Chondrocyte (in vitro differentiated cells): ENCODE measurements at regions not wholly inside any gene's neighbourhood (a gene's known extent, or its start where the extent isn't known, plus 50 kb on each side); places are given as distances from the start of the nearest gene placed in this dataset.
"Not testable (repeated sequence)": the region's sequence is repeated elsewhere in the genome, so short reads cannot be mapped to it uniquely, and the experiment has no call there.

Source experiments
- DNase-seq: peaks from one replicate; pipeline ENCODE4 v3.0.0; 2021; ENCODE audit warnings: mixed read lengths, low spot score
- H3K27ac Mint-ChIP-seq: one replicate; pipeline ENCODE4 v1.8.0; 2021; ENCODE audit warnings: mild to moderate bottlenecking, moderate library complexity, mixed read lengths; ENCODE audit not compliant: unreplicated experiment
- H3K27me3 Mint-ChIP-seq: 2 replicates; pipeline ENCODE4 v1.8.0; 2021; ENCODE audit warnings: low read depth, mixed read lengths
- H3K36me3 Mint-ChIP-seq: 2 replicates; pipeline ENCODE4 v1.8.0; 2021; ENCODE audit warnings: low read depth, mixed read lengths
- H3K4me1 Mint-ChIP-seq: 2 replicates; pipeline ENCODE4 v1.8.0; 2021; ENCODE audit warnings: low read depth, mild to moderate bottlenecking, mixed read lengths
- H3K4me3 Mint-ChIP-seq: one replicate; pipeline ENCODE4 v1.8.0; 2021; ENCODE audit warnings: mild to moderate bottlenecking, moderate library complexity, mixed read lengths; ENCODE audit not compliant: unreplicated experiment
- H3K9me3 Mint-ChIP-seq: 2 replicates; pipeline ENCODE4 v1.8.0; 2021; ENCODE audit warnings: low read depth, mixed read lengths
- TF ChIP-seq, protein P1 (sequence below): fragments of 200-600 bp; sonication (generic); IDR thresholded peaks from 2 replicates; pipeline ENCODE4 v1.5.0; 2021; ENCODE audit warnings: antibody characterized with exemption, mild to moderate bottlenecking, moderate library complexity

DNA sequence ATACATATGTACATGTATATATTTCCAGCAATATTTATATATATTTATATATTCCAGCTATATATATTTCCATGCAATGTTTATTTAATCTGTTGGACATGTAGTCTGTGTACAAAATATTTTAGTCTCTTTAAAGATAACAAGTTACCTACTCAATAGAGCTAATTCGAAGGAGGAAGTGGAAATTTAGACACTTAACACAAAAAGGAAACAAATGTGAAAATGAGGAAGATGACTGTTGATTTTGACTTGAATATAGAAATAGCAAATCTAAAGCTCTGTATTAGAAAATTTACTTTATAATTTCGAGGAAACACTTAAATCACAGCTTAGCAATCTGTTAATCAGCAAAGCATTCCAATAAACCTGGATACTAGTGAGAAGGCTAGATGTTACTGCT is 1064.4 kb downstream of the PCDH7 start:
- Mint-ChIP-seq H3K27me3 (no peaks in the 10 kb centered on the region), H3K4me3 (no peak overlapping the region), H3K36me3 (no peaks in the 10 kb centered on the region), H3K4me1 (no peaks in the 10 kb centered on the region), H3K27ac (no peak overlapping the region), H3K9me3 (peaks cover 4% of the 10 kb centered on the region)
- TF ChIP-seq, protein P1, sequence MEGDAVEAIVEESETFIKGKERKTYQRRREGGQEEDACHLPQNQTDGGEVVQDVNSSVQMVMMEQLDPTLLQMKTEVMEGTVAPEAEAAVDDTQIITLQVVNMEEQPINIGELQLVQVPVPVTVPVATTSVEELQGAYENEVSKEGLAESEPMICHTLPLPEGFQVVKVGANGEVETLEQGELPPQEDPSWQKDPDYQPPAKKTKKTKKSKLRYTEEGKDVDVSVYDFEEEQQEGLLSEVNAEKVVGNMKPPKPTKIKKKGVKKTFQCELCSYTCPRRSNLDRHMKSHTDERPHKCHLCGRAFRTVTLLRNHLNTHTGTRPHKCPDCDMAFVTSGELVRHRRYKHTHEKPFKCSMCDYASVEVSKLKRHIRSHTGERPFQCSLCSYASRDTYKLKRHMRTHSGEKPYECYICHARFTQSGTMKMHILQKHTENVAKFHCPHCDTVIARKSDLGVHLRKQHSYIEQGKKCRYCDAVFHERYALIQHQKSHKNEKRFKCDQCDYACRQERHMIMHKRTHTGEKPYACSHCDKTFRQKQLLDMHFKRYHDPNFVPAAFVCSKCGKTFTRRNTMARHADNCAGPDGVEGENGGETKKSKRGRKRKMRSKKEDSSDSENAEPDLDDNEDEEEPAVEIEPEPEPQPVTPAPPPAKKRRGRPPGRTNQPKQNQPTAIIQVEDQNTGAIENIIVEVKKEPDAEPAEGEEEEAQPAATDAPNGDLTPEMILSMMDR, result no peak
- no peak for DNase-seq

- H3K27ac Mint-ChIP-seq, result no peak overlapping the region
- no peaks in the 10 kb centered on the region for H3K4me1 Mint-ChIP-seq
- H3K4me3 Mint-ChIP-seq, result no peak overlapping the region
- no peak for DNase-seq
- TF ChIP-seq, protein P1, result no peak
- no peaks in the 10 kb centered on the region for H3K27me3 Mint-ChIP-seq
- no peaks in the 10 kb centered on the region for H3K36me3 Mint-ChIP-seq
- peaks cover 2% of the 10 kb centered on the region for H3K9me3 Mint-ChIP-seq
These were observed 1067.5 kb downstream of the PCDH7 start for GRCh38 chr4:31787701-31788100.

DNA sequence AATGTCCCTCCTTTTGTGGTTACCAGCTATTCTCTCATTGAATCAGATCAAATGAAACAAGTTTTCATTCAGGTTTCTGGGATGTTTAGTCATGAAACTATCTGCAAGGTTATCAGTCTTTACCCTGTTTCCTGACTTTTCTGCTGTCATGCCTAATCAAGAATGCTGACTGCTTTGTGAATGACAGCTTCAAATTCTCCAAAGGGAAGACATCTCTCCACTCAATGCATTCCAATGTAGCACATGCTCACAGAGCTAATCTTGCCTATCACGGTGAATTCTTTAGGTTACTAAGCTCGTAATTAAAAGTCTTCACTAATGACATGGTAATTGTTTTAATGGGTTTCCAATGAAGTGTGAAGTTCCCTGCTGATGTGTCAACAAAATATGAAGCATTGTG is 1068.5 kb downstream of the PCDH7 start:
- no peaks in the 10 kb centered on the region for H3K27me3 Mint-ChIP-seq
- TF ChIP-seq, protein P1, result no peak
- H3K9me3 Mint-ChIP-seq, result no peaks in the 10 kb centered on the region
- H3K4me3 Mint-ChIP-seq, result no peak overlapping the region
- no peaks in the 10 kb centered on the region for H3K36me3 Mint-ChIP-seq
- no peak overlapping the region for H3K27ac Mint-ChIP-seq
- no peaks in the 10 kb centered on the region for H3K4me1 Mint-ChIP-seq
- DNase-seq, result no peak

DNA sequence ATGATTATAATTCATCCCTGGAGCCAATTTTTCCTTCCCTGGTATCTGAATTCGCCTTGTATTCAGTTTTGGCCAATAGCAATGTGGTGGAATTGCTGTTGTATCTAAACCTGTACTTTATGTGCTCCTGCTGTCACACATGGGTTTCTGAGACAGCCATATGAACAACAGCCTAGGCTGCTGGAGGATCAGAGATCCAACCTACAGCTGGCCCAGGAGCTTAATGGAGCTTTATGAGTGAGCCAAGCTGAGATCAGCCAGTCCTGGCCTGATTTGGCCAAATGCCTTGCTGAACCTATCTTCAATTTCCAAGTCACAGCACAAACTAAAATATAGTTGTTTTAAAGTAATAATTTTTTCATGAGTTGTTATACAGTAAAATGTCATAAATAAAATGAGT is 1071.5 kb downstream of the PCDH7 start:
- Mint-ChIP-seq H3K36me3 (no peaks in the 10 kb centered on the region), H3K27ac (no peak overlapping the region), H3K27me3 (no peaks in the 10 kb centered on the region), H3K9me3 (peaks cover 14% of the 10 kb centered on the region), H3K4me3 (no peak overlapping the region), H3K4me1 (no peaks in the 10 kb centered on the region)
- no peak for DNase-seq
- TF ChIP-seq, protein P1, result no peak

- Mint-ChIP-seq H3K36me3 (no peaks in the 10 kb centered on the region), H3K4me3 (no peak overlapping the region), H3K4me1 (no peaks in the 10 kb centered on the region), H3K27ac (no peak overlapping the region), H3K9me3 (peaks cover 14% of the 10 kb centered on the region), H3K27me3 (no peaks in the 10 kb centered on the region)
- TF ChIP-seq, protein P1, result peak; percentile 64
- no peak for DNase-seq
These were observed 1073.7 kb downstream of the PCDH7 start for GRCh38 chr4:31793907-31794306.

DNA sequence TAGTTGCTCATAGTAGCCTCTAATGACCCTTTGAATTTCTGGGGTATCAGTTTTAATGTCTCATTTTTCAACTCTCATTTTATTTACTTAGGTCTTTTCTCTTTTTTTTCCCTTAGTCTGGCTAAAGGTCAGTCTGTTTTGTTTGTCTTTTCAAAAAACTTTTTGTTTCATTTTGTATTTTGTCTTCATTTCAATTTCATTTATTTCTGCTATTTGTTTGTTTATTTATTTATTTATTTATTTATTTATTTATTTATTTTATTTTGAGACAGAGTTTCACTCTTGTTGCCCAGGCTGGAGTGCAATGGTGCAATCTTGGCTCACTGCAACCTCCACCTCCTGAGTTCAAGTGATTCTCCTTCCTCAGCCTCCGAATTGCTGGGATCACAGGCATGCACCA is 1076.9 kb downstream of the PCDH7 start:
- H3K27ac Mint-ChIP-seq, result peak overlapping the region; percentile 23
- DNase-seq, H3K27me3 Mint-ChIP-seq, H3K36me3 Mint-ChIP-seq, H3K4me3 Mint-ChIP-seq, H3K4me1 Mint-ChIP-seq: not testable (repeated sequence)
- peaks cover 28% of the 10 kb centered on the region for H3K9me3 Mint-ChIP-seq
